ENCODE measurements at regions not wholly inside any gene's neighbourhood (a gene's known extent, or its start where the extent isn't known, plus 50 kb on each side); places are given as distances from the start of the nearest gene placed in this dataset.

DNA sequence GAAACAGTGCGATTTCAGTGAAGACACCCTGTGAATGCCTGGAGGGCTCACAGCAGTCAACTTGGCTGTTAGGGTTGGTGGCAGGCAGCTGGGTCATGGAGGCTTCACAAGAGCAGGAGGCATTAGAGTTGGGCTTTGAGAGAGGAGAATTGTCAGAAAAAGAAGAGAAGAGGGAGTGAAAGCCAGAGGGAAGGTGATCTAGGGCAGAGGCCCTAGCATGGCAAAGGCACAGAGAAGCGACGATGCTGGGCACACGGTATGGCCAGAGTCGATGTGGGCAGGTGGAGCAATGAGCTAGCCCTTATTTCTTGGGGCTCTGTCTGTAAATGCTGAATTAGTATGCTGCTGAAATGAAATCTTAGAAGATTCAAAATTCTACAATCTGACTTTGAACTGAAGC, 52.6 kb upstream of the OLFM4 start:
- H3K9me3 ChIP-seq (ENCODE audit: control insufficient read depth in 2 of 2, insufficient read depth in 1 of 2, low read depth in 1 of 2, low read length in 1 of 2): no peaks in the 10 kb centered on the region
- DNase-seq (no peak), FAIRE-seq (no peak)
- no peaks in the 10 kb centered on the region for H3K4me1 ChIP-seq (ENCODE audit: control insufficient read depth in 3 of 3, insufficient read depth in 2 of 3, low read depth in 1 of 3, low read length in 2 of 3)
- H3K4me3 ChIP-seq (ENCODE audit: low read depth in 1 of 3, low read length in 3 of 3): no peak overlapping the region
- no peak overlapping the region for H3K27ac ChIP-seq (ENCODE audit: low read depth in 1 of 3, low read length in 2 of 3)
- WGBS, 3 donors: 88 to 95% (median 92%) methylated on average over 5 of the region's 5 CpGs
- H3K36me3 ChIP-seq (ENCODE audit: control insufficient read depth in 3 of 3, insufficient read depth in 2 of 3, low read depth in 1 of 3, low read length in 3 of 3): no peaks in the 10 kb centered on the region
- H3K27me3 ChIP-seq (ENCODE audit: control insufficient read depth in 3 of 3, insufficient read depth in 3 of 3, low read length in 3 of 3): no peaks in the 10 kb centered on the region

DNA sequence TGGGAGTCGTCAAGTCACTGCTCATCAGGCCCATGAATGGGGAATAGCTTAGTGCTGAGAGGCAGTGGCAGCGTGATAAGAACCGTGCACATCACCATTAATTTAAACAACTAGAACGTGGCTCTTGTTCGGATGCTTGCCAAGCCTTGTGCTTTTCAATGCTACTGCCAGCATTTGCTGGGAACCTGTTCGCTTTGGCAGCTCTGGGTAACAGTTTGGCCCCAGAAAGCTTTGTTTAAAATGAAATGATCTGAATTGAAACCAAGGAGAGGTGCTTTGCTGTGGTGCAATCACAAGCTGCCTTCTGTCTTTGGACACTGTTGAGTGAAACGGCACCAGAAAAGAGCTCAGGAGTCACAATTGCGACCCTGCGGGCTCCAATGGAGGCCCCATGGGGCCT, 53.5 kb upstream of the OLFM4 start:
- no peak for FAIRE-seq
- H3K4me1 ChIP-seq (ENCODE audit: control insufficient read depth in 3 of 3, insufficient read depth in 2 of 3, low read depth in 1 of 3, low read length in 2 of 3): no peaks in the 10 kb centered on the region
- H3K27me3 ChIP-seq (ENCODE audit: control insufficient read depth in 3 of 3, insufficient read depth in 3 of 3, low read length in 3 of 3): no peaks in the 10 kb centered on the region
- H3K36me3 ChIP-seq (ENCODE audit: control insufficient read depth in 3 of 3, insufficient read depth in 2 of 3, low read depth in 1 of 3, low read length in 3 of 3): no peaks in the 10 kb centered on the region
- no peak for DNase-seq
- no peak overlapping the region for H3K4me3 ChIP-seq (ENCODE audit: low read depth in 1 of 3, low read length in 3 of 3)
- no peaks in the 10 kb centered on the region for H3K9me3 ChIP-seq (ENCODE audit: control insufficient read depth in 2 of 2, insufficient read depth in 1 of 2, low read depth in 1 of 2, low read length in 1 of 2)
- no peak overlapping the region for H3K27ac ChIP-seq (ENCODE audit: low read depth in 1 of 3, low read length in 2 of 3)
- WGBS, 3 donors: 84 to 91% (median 88%) methylated on average over 9 of the region's 9 CpGs

DNA sequence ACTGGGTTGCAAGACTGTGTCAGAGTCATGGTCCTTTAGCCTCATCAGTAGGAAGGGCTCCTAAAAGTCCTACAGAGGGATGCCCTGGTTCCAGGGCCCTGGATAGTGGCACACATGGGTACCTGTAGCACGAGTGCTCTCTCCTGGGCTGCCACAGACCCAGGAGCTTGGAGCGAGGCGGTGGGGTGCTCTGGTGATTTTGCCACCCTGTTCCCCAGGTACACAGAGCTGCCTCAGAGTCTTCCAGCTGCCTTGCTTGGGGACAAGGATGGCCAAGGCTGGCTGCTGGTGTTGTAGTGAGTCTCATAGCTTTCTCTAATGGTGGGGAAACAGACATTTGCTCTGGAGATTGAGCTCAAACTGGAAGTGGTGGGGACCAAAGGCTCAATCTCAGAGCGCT, 53.9 kb upstream of the OLFM4 start:
- no peak for FAIRE-seq
- WGBS, 3 donors: 90 to 94% (median 92%) methylated on average over 4 of the region's 4 CpGs
- no peak overlapping the region for H3K27ac ChIP-seq (ENCODE audit: low read depth in 1 of 3, low read length in 2 of 3)
- no peaks in the 10 kb centered on the region for H3K4me1 ChIP-seq (ENCODE audit: control insufficient read depth in 3 of 3, insufficient read depth in 2 of 3, low read depth in 1 of 3, low read length in 2 of 3)
- H3K27me3 ChIP-seq (ENCODE audit: control insufficient read depth in 3 of 3, insufficient read depth in 3 of 3, low read length in 3 of 3): no peaks in the 10 kb centered on the region
- no peak overlapping the region for H3K4me3 ChIP-seq (ENCODE audit: low read depth in 1 of 3, low read length in 3 of 3)
- no peaks in the 10 kb centered on the region for H3K9me3 ChIP-seq (ENCODE audit: control insufficient read depth in 2 of 2, insufficient read depth in 1 of 2, low read depth in 1 of 2, low read length in 1 of 2)
- H3K36me3 ChIP-seq (ENCODE audit: control insufficient read depth in 3 of 3, insufficient read depth in 2 of 3, low read depth in 1 of 3, low read length in 3 of 3): no peaks in the 10 kb centered on the region
- DNase-seq: no peak

DNA sequence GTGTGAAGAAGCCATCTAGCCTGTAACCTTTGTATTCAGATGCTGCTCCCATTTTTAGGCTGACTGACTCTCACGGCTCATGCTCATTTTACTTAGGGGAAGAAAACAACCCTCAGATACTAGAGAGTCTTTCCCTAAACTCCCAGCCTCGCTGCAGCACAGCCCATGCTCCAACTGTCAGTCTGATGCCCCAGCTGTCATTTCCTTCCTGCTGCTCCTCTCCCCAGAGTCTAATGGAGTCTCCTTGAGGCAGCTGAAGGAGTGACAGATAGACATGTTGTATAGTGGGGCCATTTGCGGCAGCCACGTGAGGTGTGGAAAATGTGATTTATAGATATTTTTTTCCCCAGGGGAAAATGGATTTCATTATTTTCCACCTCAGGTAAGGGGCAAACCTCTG, 59.2 kb upstream of the OLFM4 start:
- 18 to 36% (median 19%) methylated on average over 4 of the region's 4 CpGs for WGBS, 3 donors
- FAIRE-seq: no peak
- no peak overlapping the region for H3K4me3 ChIP-seq (ENCODE audit: low read depth in 1 of 3, low read length in 3 of 3)

DNA sequence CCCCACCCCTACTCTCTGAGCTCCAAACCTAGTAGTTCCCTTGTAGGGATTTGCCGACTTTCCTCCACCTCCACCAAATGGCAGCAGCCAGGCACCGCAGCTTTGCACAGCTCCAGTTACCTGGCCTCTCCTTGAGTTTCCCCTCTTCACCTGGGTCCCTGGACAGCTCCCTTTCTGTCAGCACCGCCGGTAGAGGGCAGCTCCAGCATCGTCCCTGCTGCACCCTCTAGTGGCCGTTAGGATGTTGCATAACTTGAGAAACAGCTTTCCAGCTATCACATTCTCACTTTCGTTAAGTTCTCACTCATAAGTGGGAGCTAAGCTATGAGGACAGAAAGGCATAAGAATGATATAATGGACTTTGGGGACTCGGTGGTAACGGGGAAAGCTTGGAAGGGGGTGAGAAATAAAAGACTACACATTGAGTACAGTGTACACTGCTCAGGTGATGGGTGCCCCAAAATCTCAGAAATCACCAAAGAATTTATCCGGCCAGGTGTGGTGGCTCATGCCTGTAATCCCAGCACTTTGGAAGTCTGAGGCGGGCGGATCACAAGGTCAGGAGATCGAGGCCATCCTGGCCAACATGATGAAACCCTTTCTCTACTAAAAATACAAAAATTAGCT, 60.4 kb upstream of the OLFM4 start:
- FAIRE-seq (no peak), DNase-seq (peak; percentile 80 to 88)
- WGBS, 3 donors: 7 to 16% (median 11%) methylated on average over 13 of the region's 13 CpGs
- no peaks in the 10 kb centered on the region for H3K9me3 ChIP-seq (ENCODE audit: control insufficient read depth in 2 of 2, insufficient read depth in 1 of 2, low read depth in 1 of 2, low read length in 1 of 2)
- no peaks in the 10 kb centered on the region for H3K36me3 ChIP-seq (ENCODE audit: control insufficient read depth in 3 of 3, insufficient read depth in 2 of 3, low read depth in 1 of 3, low read length in 3 of 3)
- H3K4me1 ChIP-seq (ENCODE audit: control insufficient read depth in 3 of 3, insufficient read depth in 2 of 3, low read depth in 1 of 3, low read length in 2 of 3): no peaks in the 10 kb centered on the region
- H3K27me3 ChIP-seq (ENCODE audit: control insufficient read depth in 3 of 3, insufficient read depth in 3 of 3, low read length in 3 of 3): no peaks in the 10 kb centered on the region
- no peak overlapping the region for H3K4me3 ChIP-seq (ENCODE audit: low read depth in 1 of 3, low read length in 3 of 3)
- H3K27ac ChIP-seq (ENCODE audit: low read depth in 1 of 3, low read length in 2 of 3): no peak overlapping the region

More for the DNA sequence above, 59.2 kb upstream of the OLFM4 start:
- no peaks in the 10 kb centered on the region for H3K36me3 ChIP-seq (ENCODE audit: control insufficient read depth in 3 of 3, insufficient read depth in 2 of 3, low read depth in 1 of 3, low read length in 3 of 3)
- no peak for DNase-seq
- no peaks in the 10 kb centered on the region for H3K4me1 ChIP-seq (ENCODE audit: control insufficient read depth in 3 of 3, insufficient read depth in 2 of 3, low read depth in 1 of 3, low read length in 2 of 3)
- H3K9me3 ChIP-seq (ENCODE audit: control insufficient read depth in 2 of 2, insufficient read depth in 1 of 2, low read depth in 1 of 2, low read length in 1 of 2): no peaks in the 10 kb centered on the region
- no peak overlapping the region for H3K27ac ChIP-seq (ENCODE audit: low read depth in 1 of 3, low read length in 2 of 3)
- no peaks in the 10 kb centered on the region for H3K27me3 ChIP-seq (ENCODE audit: control insufficient read depth in 3 of 3, insufficient read depth in 3 of 3, low read length in 3 of 3)

DNA sequence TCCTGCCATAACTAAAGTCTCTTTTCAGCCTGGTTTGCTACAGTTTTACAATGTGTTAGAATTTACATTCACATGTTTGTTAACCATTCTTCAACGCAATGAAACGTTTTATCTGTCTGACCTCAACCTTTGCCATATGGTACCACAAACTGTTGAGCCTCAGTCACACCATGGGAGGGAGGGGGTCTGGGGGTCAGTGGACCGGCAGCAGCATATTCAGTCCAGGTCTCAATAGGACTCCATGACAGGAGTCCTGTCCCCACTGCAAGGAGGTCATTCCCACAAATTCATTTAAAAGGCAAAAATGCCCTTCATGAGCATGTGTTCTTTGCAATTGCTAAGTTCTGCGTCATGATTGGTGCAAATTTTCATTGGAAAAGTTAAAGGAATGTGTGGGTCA, 66.6 kb upstream of the OLFM4 start:
- no peak for FAIRE-seq

DNA sequence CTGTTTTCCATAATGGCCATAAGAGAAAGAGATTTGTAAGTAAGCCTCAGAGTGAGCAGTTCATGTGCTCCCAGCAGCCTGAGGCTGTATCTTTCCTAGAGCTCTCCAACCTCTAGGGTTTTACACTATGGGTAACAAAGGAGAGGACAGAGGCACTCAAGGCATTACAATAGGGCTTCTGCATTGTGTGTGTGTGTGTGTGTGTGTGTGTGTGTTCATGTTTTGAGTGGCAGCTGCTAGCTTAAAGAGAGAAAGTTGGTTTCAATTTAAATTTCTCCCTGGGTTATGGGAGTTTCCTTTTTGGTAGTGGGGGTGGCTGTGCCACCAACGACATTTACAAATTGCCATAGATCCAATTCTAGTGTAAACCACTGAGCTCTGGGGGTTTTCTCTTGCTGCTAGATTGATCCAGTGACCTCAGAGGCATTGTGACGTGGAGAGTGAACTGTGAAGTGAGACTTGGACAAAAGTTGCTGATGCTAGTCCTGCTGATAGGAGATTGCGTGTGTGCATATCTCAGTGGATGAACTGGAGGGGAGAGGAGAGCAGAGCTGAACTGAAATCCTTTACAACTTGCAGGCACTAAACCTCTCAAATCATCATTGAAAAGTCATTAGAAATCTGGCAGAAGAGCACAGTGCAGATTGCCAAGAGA, 67.2 kb upstream of the OLFM4 start:
- FAIRE-seq: no peak
- 51 to 60% (median 58%) methylated on average over 3 of the region's 3 CpGs for WGBS, 3 donors
- Histone ChIP-seq H3K36me3 (ENCODE audit: control insufficient read depth in 3 of 3, insufficient read depth in 2 of 3, low read depth in 1 of 3, low read length in 3 of 3) (no peaks in the 10 kb centered on the region), H3K27me3 (ENCODE audit: control insufficient read depth in 3 of 3, insufficient read depth in 3 of 3, low read length in 3 of 3) (peaks cover 0 to 4% (median 0%) of the 10 kb centered on the region in 3 donors), H3K4me1 (ENCODE audit: control insufficient read depth in 3 of 3, insufficient read depth in 2 of 3, low read depth in 1 of 3, low read length in 2 of 3) (no peaks in the 10 kb centered on the region), H3K9me3 (ENCODE audit: control insufficient read depth in 2 of 2, insufficient read depth in 1 of 2, low read depth in 1 of 2, low read length in 1 of 2) (no peaks in the 10 kb centered on the region), H3K4me3 (ENCODE audit: low read depth in 1 of 3, low read length in 3 of 3) (no peak overlapping the region), H3K27ac (ENCODE audit: low read depth in 1 of 3, low read length in 2 of 3) (no peak overlapping the region)
- DNase-seq: no peak

More for the DNA sequence above, 66.6 kb upstream of the OLFM4 start:
- Histone ChIP-seq H3K36me3 (ENCODE audit: control insufficient read depth in 3 of 3, insufficient read depth in 2 of 3, low read depth in 1 of 3, low read length in 3 of 3) (no peaks in the 10 kb centered on the region), H3K27me3 (ENCODE audit: control insufficient read depth in 3 of 3, insufficient read depth in 3 of 3, low read length in 3 of 3) (peaks cover 0 to 4% (median 0%) of the 10 kb centered on the region in 3 donors), H3K27ac (ENCODE audit: low read depth in 1 of 3, low read length in 2 of 3) (no peak overlapping the region), H3K4me3 (ENCODE audit: low read depth in 1 of 3, low read length in 3 of 3) (no peak overlapping the region), H3K9me3 (ENCODE audit: control insufficient read depth in 2 of 2, insufficient read depth in 1 of 2, low read depth in 1 of 2, low read length in 1 of 2) (no peaks in the 10 kb centered on the region), H3K4me1 (ENCODE audit: control insufficient read depth in 3 of 3, insufficient read depth in 2 of 3, low read depth in 1 of 3, low read length in 2 of 3) (no peaks in the 10 kb centered on the region)
- no peak for DNase-seq
- 57 to 64% (median 60%) methylated on average over 4 of the region's 4 CpGs for WGBS, 3 donors

DNA sequence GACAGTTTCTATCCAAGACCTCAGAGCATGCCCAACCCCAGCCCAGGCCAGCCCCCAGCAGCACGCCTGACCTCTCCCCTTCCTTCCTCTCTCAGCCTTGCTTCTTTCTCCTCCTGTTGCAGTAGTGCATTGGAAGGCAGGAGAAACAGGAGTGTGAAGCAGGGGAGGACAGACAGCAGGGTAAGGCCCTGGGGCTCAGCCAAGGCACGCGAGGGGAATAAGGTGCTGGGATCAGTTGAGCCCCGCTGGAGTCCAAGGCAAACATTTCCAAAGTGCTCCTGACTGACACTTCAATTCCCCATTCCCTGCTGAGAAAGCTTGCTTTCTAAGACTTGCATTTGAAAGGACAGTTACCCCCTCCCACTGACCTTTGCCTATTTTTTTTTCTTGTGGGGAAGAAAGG, 73.1 kb upstream of the OLFM4 start:
- H3K27me3 ChIP-seq (ENCODE audit: control insufficient read depth in 3 of 3, insufficient read depth in 3 of 3, low read length in 3 of 3): no peaks in the 10 kb centered on the region
- no peaks in the 10 kb centered on the region for H3K9me3 ChIP-seq (ENCODE audit: control insufficient read depth in 2 of 2, insufficient read depth in 1 of 2, low read depth in 1 of 2, low read length in 1 of 2)
- DNase-seq (no peak), FAIRE-seq (no peak)
- WGBS, 3 donors: 65 to 79% (median 68%) methylated on average over 4 of the region's 4 CpGs
- H3K27ac ChIP-seq (ENCODE audit: low read depth in 1 of 3, low read length in 2 of 3): no peak overlapping the region
- H3K4me1 ChIP-seq (ENCODE audit: control insufficient read depth in 3 of 3, insufficient read depth in 2 of 3, low read depth in 1 of 3, low read length in 2 of 3): no peaks in the 10 kb centered on the region
- H3K36me3 ChIP-seq (ENCODE audit: control insufficient read depth in 3 of 3, insufficient read depth in 2 of 3, low read depth in 1 of 3, low read length in 3 of 3): no peaks in the 10 kb centered on the region
- no peak overlapping the region for H3K4me3 ChIP-seq (ENCODE audit: low read depth in 1 of 3, low read length in 3 of 3)

DNA sequence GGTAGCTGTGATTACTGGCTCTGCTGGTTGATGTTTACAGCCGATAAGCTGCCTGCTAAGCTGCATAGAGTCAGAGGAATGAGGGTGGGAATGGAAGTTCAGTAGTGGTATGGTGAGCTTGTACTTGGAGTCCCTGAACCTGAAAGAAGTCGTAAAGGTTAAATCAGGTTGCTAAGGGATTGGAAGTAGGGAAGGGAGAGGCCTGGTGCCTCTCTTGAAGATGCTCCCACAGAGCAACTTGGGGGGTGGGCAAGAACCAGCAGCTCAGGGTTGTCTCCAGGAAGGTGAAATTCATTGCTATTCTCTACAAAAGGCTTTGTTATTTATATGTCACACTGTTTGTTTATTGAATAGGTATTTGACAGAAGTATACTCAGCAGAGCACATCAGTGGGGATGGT, 73.8 kb upstream of the OLFM4 start:
- WGBS, 3 donors: 69 to 90% (median 70%) methylated on average over 2 of the region's 2 CpGs
- H3K4me1 ChIP-seq (ENCODE audit: control insufficient read depth in 3 of 3, insufficient read depth in 2 of 3, low read depth in 1 of 3, low read length in 2 of 3): no peaks in the 10 kb centered on the region
- FAIRE-seq (no peak), DNase-seq (no peak)
- no peak overlapping the region for H3K4me3 ChIP-seq (ENCODE audit: low read depth in 1 of 3, low read length in 3 of 3)
- H3K27me3 ChIP-seq (ENCODE audit: control insufficient read depth in 3 of 3, insufficient read depth in 3 of 3, low read length in 3 of 3): no peaks in the 10 kb centered on the region
- H3K9me3 ChIP-seq (ENCODE audit: control insufficient read depth in 2 of 2, insufficient read depth in 1 of 2, low read depth in 1 of 2, low read length in 1 of 2): no peaks in the 10 kb centered on the region
- no peaks in the 10 kb centered on the region for H3K36me3 ChIP-seq (ENCODE audit: control insufficient read depth in 3 of 3, insufficient read depth in 2 of 3, low read depth in 1 of 3, low read length in 3 of 3)
- H3K27ac ChIP-seq (ENCODE audit: low read depth in 1 of 3, low read length in 2 of 3): no peak overlapping the region
